ENCODE measurements at regions not wholly inside any gene's neighbourhood (a gene's known extent, or its start where the extent isn't known, plus 50 kb on each side); places are given as distances from the start of the nearest gene placed in this dataset.

DNA sequence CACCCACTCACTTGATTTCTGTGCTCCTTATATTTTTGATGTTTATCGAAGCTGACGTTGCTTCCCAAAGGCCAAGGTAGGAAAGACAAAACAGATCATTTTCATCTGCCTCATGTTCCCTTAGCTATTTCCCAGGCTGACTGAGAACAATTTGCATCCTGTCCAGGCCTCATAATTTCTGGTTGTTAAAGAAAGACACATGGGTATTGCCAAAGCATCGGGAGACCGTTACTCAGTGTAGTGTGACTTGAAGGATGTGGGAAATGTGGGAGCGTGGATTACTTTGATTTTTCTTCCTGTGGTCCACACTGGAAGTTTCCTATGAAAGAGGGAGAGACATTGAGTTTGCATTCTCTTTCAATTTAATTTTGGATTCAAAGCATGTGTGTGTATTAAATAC is 204.6 kb downstream of the TRIB2 start:
- TF ChIP-seq, protein P1, sequence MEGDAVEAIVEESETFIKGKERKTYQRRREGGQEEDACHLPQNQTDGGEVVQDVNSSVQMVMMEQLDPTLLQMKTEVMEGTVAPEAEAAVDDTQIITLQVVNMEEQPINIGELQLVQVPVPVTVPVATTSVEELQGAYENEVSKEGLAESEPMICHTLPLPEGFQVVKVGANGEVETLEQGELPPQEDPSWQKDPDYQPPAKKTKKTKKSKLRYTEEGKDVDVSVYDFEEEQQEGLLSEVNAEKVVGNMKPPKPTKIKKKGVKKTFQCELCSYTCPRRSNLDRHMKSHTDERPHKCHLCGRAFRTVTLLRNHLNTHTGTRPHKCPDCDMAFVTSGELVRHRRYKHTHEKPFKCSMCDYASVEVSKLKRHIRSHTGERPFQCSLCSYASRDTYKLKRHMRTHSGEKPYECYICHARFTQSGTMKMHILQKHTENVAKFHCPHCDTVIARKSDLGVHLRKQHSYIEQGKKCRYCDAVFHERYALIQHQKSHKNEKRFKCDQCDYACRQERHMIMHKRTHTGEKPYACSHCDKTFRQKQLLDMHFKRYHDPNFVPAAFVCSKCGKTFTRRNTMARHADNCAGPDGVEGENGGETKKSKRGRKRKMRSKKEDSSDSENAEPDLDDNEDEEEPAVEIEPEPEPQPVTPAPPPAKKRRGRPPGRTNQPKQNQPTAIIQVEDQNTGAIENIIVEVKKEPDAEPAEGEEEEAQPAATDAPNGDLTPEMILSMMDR (IDR thresholded peaks at IDR 0.05) = no peak
- TF ChIP-seq POLR2A (IDR thresholded peaks at IDR 0.05) (no peak), POLR2AphosphoS5 (IDR thresholded peaks at IDR 0.05; ENCODE audit: insufficient read depth in 1 of 2, low read depth in 1 of 2) (no peak)

Measured in vagina (tissue), 2 donors.